ENCODE measurements at regions not wholly inside any gene's neighbourhood (a gene's known extent, or its start where the extent isn't known, plus 50 kb on each side); places are given as distances from the start of the nearest gene placed in this dataset.

- Histone ChIP-seq H3K9me3 (no peaks in the 10 kb centered on the region), H3K27ac (no peak overlapping the region), H3K4me1 (no peaks in the 10 kb centered on the region), H3K36me3 (no peaks in the 10 kb centered on the region), H3K27me3 (no peaks in the 10 kb centered on the region), H3K4me3 (no peak overlapping the region)
- DNase-seq (peak in 1 of 2 donors; percentile 7), ATAC-seq (ENCODE audit: low FRiP score in 2 of 2) (no peak)
- TF ChIP-seq, protein P1, sequence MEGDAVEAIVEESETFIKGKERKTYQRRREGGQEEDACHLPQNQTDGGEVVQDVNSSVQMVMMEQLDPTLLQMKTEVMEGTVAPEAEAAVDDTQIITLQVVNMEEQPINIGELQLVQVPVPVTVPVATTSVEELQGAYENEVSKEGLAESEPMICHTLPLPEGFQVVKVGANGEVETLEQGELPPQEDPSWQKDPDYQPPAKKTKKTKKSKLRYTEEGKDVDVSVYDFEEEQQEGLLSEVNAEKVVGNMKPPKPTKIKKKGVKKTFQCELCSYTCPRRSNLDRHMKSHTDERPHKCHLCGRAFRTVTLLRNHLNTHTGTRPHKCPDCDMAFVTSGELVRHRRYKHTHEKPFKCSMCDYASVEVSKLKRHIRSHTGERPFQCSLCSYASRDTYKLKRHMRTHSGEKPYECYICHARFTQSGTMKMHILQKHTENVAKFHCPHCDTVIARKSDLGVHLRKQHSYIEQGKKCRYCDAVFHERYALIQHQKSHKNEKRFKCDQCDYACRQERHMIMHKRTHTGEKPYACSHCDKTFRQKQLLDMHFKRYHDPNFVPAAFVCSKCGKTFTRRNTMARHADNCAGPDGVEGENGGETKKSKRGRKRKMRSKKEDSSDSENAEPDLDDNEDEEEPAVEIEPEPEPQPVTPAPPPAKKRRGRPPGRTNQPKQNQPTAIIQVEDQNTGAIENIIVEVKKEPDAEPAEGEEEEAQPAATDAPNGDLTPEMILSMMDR (IDR thresholded peaks at IDR 0.05) = no peak
- TF ChIP-seq POLR2A (IDR thresholded peaks at IDR 0.05) (no peak), EP300 (IDR thresholded peaks at IDR 0.05) (no peak), POLR2AphosphoS5 (IDR thresholded peaks at IDR 0.05) (no peak)
- WGBS, 2 donors = 58 to 85% methylated on average over 9 of the region's 9 CpGs
Observed at GRCh38 chr14:94679106-94679810, 67.1 kb downstream of the SERPINA3 start.

DNA sequence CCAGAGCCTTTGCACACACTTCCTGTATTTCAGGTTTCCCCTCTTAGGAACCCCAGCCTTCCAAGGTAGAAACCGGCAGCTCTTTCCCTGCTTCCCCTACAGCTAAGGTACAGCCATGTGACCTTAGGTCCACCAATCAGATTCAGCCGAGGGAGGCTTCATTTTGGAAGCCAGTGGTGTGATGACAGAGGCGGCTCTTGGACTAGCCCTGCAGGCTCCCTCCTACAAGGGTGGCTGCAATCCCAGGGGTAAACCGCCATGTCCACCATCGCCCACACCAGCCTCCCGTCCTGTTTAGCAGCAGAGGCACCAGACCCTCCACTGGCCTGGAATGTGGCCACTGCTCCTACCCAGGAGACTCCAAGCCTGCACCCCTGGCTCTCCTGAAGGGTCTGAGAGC, 65.6 kb downstream of the SERPINA3 start:
- Histone ChIP-seq H3K4me1 (no peaks in the 10 kb centered on the region), H3K4me3 (no peak overlapping the region), H3K36me3 (no peaks in the 10 kb centered on the region), H3K27ac (no peak overlapping the region), H3K9me3 (no peaks in the 10 kb centered on the region), H3K27me3 (no peaks in the 10 kb centered on the region)
- TF ChIP-seq, protein P1 (IDR thresholded peaks at IDR 0.05) = no peak
- TF ChIP-seq EP300 (IDR thresholded peaks at IDR 0.05) (no peak), POLR2A (IDR thresholded peaks at IDR 0.05) (no peak)
- ATAC-seq (ENCODE audit: low FRiP score in 2 of 2) = no peak
- peak in 1 of 2 donors; percentile 5 for DNase-seq
- WGBS, 2 donors = 85% methylated on average over 4 to 6 of the region's 6 CpGs

DNA sequence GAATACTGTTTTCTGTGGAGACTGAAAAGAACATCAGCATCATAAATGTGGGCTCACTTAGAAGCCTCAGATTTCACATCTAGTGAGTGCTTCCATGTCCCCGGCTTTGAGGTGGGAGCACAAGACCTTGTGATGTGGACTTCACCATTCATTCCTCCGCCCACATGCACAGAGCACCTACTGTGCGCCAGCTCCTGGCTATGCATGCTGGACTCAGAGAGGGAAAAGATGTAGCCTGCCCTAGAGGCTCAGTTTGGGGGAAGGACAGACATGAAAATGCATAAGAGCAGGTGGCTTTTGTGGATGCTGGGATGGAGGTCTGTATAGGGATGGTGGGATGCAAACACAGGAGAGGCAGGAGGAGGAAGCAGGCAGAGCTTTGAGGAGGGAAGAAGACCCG, 65.0 kb downstream of the SERPINA3 start:
- WGBS, 2 donors = 73 to 78% methylated on average over 4 of the region's 4 CpGs
- H3K27ac ChIP-seq = no peak overlapping the region
- TF ChIP-seq POLR2AphosphoS5 (IDR thresholded peaks at IDR 0.05) = no peak
- no peak for TF ChIP-seq EP300 (IDR thresholded peaks at IDR 0.05)
- TF ChIP-seq, protein P1 (IDR thresholded peaks at IDR 0.05) = no peak
- no peak for TF ChIP-seq POLR2A (IDR thresholded peaks at IDR 0.05)
- peak in 1 of 2 donors; percentile 6 for DNase-seq
- no peaks in the 10 kb centered on the region for H3K27me3 ChIP-seq
- ATAC-seq (ENCODE audit: low FRiP score in 2 of 2) = no peak
- no peaks in the 10 kb centered on the region for H3K36me3 ChIP-seq
- H3K4me1 ChIP-seq = no peaks in the 10 kb centered on the region
- H3K4me3 ChIP-seq = no peak overlapping the region
- no peaks in the 10 kb centered on the region for H3K9me3 ChIP-seq

- H3K4me3 ChIP-seq = no peak overlapping the region
- no peaks in the 10 kb centered on the region for H3K9me3 ChIP-seq
- TF ChIP-seq POLR2AphosphoS5 (IDR thresholded peaks at IDR 0.05) (no peak), POLR2A (IDR thresholded peaks at IDR 0.05) (no peak), EP300 (IDR thresholded peaks at IDR 0.05) (no peak)
- TF ChIP-seq, protein P1 (IDR thresholded peaks at IDR 0.05) = no peak
- no peak overlapping the region for H3K27ac ChIP-seq
- H3K4me1 ChIP-seq = no peaks in the 10 kb centered on the region
- no peaks in the 10 kb centered on the region for H3K27me3 ChIP-seq
- no peak for ATAC-seq (ENCODE audit: low FRiP score in 2 of 2)
- 31 to 43% methylated on average over 4 of the region's 4 CpGs for WGBS, 2 donors
- no peaks in the 10 kb centered on the region for H3K36me3 ChIP-seq
- DNase-seq = no peak
Observed at GRCh38 chr14:94676495-94677185, 64.4 kb downstream of the SERPINA3 start.
